Left lung (tissue), 4 donors: ENCODE measurements at regions not wholly inside any gene's neighbourhood (a gene's known extent, or its start where the extent isn't known, plus 50 kb on each side); places are given as distances from the start of the nearest gene placed in this dataset.

ENCODE experiments used
- ATAC-seq: fragments of 200-7000 bp; cut with Tn5 transposase; one replicate; pipeline ENCODE4 v1.9.1; 2020; ENCODE audit warnings: moderate library complexity
- DNase-seq, 4 donors: peaks; one replicate each; pipeline ENCODE4 v3.0.0-alpha.2; 2013 to 2020
- H3K27ac ChIP-seq, 2 donors: fragments of 200-600 bp; sonication (generic) in 1 of 2; one replicate each; pipeline versions ENCODE4 v1.5.0 to v1.8.0; 2020 to 2021
- H3K27me3 ChIP-seq, 2 donors: fragments of 200-600 bp; sonication (generic) in 1 of 2; one replicate each; pipeline versions ENCODE4 v1.5.0 to v1.8.0; 2020 to 2021
- H3K36me3 ChIP-seq, 2 donors: fragments of 200-600 bp; sonication (generic) in 1 of 2; one replicate each; pipeline versions ENCODE4 v1.5.0 to v1.8.0; 2020 to 2021
- H3K4me1 ChIP-seq, 2 donors: fragments of 200-600 bp; one replicate each; pipeline ENCODE4 v1.8.0; 2021
- H3K4me3 ChIP-seq, 2 donors: fragments of 200-600 bp; sonication (generic) in 1 of 2; one replicate each; pipeline versions ENCODE4 v1.5.0 to v1.8.0; 2020 to 2021; ENCODE audit warnings: mild to moderate bottlenecking in 1 of 2
- H3K9me3 ChIP-seq, 2 donors: fragments of 200-600 bp; sonication (generic) in 1 of 2; one replicate each; pipeline versions ENCODE4 v1.5.0 to v1.8.0; 2020 to 2021
- CTCF ChIP-seq, 2 donors: fragments of 200-600 bp; sonication (generic) in 1 of 2; IDR thresholded peaks; one replicate each; pipeline versions ENCODE4 v1.5.0 to v1.8.0; 2021; ENCODE audit warnings: antibody characterized with exemption in 2 of 2
- intact Hi-C, 2 donors: fragments of 100-400 bp; cut with DNase I; formaldehyde crosslinking; loops; one replicate each; pipeline versions ENCODE4 v1.11.2 to v1.14.2; 2022
- donor health status: DM: no; HTN: yes; CAD: no.
- donor health status: DM: no; HTN: no; CAD: no.

- H3K4me1 ChIP-seq, result no peaks in the 10 kb centered on the region
- H3K9me3 ChIP-seq, result peaks cover 0 to 3% of the 10 kb centered on the region in 2 donors
- no peaks in the 10 kb centered on the region for H3K36me3 ChIP-seq
- DNase-seq, result no peak
- no peak for TF ChIP-seq CTCF (IDR thresholded peaks at IDR 0.05)
- no peak overlapping the region for H3K4me3 ChIP-seq
- H3K27me3 ChIP-seq, result no peaks in the 10 kb centered on the region
- H3K27ac ChIP-seq, result no peak overlapping the region
- intact Hi-C loops, result no loop called here
- ATAC-seq, result no peak
Measured at GRCh38 chr1:242754125-242754524, 229.6 kb upstream of the PLD5 start.

- Histone ChIP-seq H3K4me3 (no peak overlapping the region), H3K36me3 (no peaks in the 10 kb centered on the region), H3K4me1 (no peaks in the 10 kb centered on the region), H3K27me3 (no peaks in the 10 kb centered on the region), H3K9me3 (peaks cover 0 to 3% of the 10 kb centered on the region in 2 donors), H3K27ac (no peak overlapping the region)
- no peak for TF ChIP-seq CTCF (IDR thresholded peaks at IDR 0.05)
- ATAC-seq, result no peak
- no peak for DNase-seq
- intact Hi-C loops, result no loop called here
Measured at GRCh38 chr1:242747233-242747632, 222.7 kb upstream of the PLD5 start.

- intact Hi-C loops, result no loop called here
- H3K4me1 ChIP-seq, result no peaks in the 10 kb centered on the region
- TF ChIP-seq CTCF (IDR thresholded peaks at IDR 0.05), result no peak
- peaks cover 0 to 6% of the 10 kb centered on the region in 2 donors for H3K9me3 ChIP-seq
- no peak overlapping the region for H3K27ac ChIP-seq
- H3K4me3 ChIP-seq, result no peak overlapping the region
- no peaks in the 10 kb centered on the region for H3K27me3 ChIP-seq
- ATAC-seq (no peak), DNase-seq (no peak)
- no peaks in the 10 kb centered on the region for H3K36me3 ChIP-seq
Measured at GRCh38 chr1:242745079-242745478, 220.6 kb upstream of the PLD5 start.

GRCh38 chr1:242743983-242744780 lies 219.7 kb upstream of the PLD5 start:
- TF ChIP-seq CTCF (IDR thresholded peaks at IDR 0.05), result no peak
- Histone ChIP-seq H3K4me3 (no peak overlapping the region), H3K27ac (no peak overlapping the region), H3K4me1 (no peaks in the 10 kb centered on the region), H3K27me3 (no peaks in the 10 kb centered on the region), H3K36me3 (no peaks in the 10 kb centered on the region), H3K9me3 (peaks cover 0 to 6% of the 10 kb centered on the region in 2 donors)
- intact Hi-C loops, result no loop called here
- ATAC-seq, result no peak
- DNase-seq, result no peak

- Histone ChIP-seq H3K4me1 (no peaks in the 10 kb centered on the region), H3K27ac (no peak overlapping the region), H3K27me3 (no peaks in the 10 kb centered on the region), H3K4me3 (no peak overlapping the region), H3K9me3 (peaks cover 0 to 6% of the 10 kb centered on the region in 2 donors), H3K36me3 (no peaks in the 10 kb centered on the region)
- TF ChIP-seq CTCF (IDR thresholded peaks at IDR 0.05), result no peak
- intact Hi-C loops, result no loop called here
- DNase-seq (no peak), ATAC-seq (no peak)
Measured at GRCh38 chr1:242738702-242739645, 214.5 kb upstream of the PLD5 start.
